Panc1 (cell line): ENCODE measurements at regions not wholly inside any gene's neighbourhood (a gene's known extent, or its start where the extent isn't known, plus 50 kb on each side); places are given as distances from the start of the nearest gene placed in this dataset.

Source experiments
- ATAC-seq: fragments of 200-7000 bp; cut with Tn5 transposase; 2 replicates; pipeline ENCODE4 v1.9.1; 2020; ENCODE audit warnings: mild to moderate bottlenecking, moderate library complexity
- BruUV-seq: library from RNA; stranded (reverse); fragments of 400-500 nt; replicated peaks from 2 replicates; lab custom pipeline; 2021; lab: Mats Ljungman, UMichigan
- CTCF ChIA-PET: fragments of 300-600 bp; sonication (Branson Sonifier 250); formaldehyde crosslinking; loops from one replicate; lab custom pipeline; 2022; ENCODE audit warnings: antibody characterized with exemption; lab: Charles Lee
- POLR2A ChIA-PET: fragments of 300-600 bp; sonication (Branson Sonifier 250); formaldehyde crosslinking; loops from one replicate; lab custom pipeline; 2022; ENCODE audit warnings: antibody characterized with exemption; lab: Charles Lee
- DNase-seq: peaks from one replicate; pipeline ENCODE4 v3.0.0-alpha.2; 2010; ENCODE audit warnings: low read depth, low spot score
- H3K27ac ChIP-seq: 2 replicates; pipeline ENCODE4 v1.5.1; 2011; ENCODE audit warnings: mild to moderate bottlenecking, low read length, inconsistent platforms
- H3K27me3 ChIP-seq: fragments of 200-500 bp; sonication (Bioruptor generic); 2 replicates; pipeline ENCODE4 v1.6.0; 2014; ENCODE audit warnings: low read length, inconsistent platforms; ENCODE audit not compliant: control insufficient read depth, insufficient read depth
- H3K36me3 ChIP-seq: fragments of 200-500 bp; sonication (Bioruptor generic); 2 replicates; pipeline ENCODE4 v1.5.1; 2014; ENCODE audit warnings: inconsistent platforms, mild to moderate bottlenecking, low read length, moderate library complexity; ENCODE audit not compliant: control insufficient read depth, insufficient read depth
- H3K4me1 ChIP-seq: 2 replicates; pipeline ENCODE4 v1.5.1; 2011; ENCODE audit warnings: inconsistent platforms, mild to moderate bottlenecking, low read length, moderate library complexity; ENCODE audit not compliant: control insufficient read depth, insufficient read depth
- H3K4me3 ChIP-seq, 2 experiments: 2 replicates each; pipeline ENCODE4 v1.5.1; 2011 to 2012; ENCODE audit warnings: low read depth in 2 of 2, low read length in 2 of 2, mild to moderate bottlenecking in 2 of 2, inconsistent platforms in 1 of 2, moderate library complexity in 1 of 2
- H3K9me3 ChIP-seq: fragments of 200-500 bp; sonication (Bioruptor generic); 2 replicates; pipeline ENCODE4 v1.5.1; 2014; ENCODE audit warnings: low read depth, mild to moderate bottlenecking, inconsistent platforms, low read length, moderate library complexity; ENCODE audit not compliant: control insufficient read depth, insufficient read depth
- POLR2AphosphoS5 ChIP-seq: IDR thresholded peaks from 2 replicates; pipeline ENCODE4 v1.6.1; 2012; ENCODE audit warnings: mild to moderate bottlenecking, low read depth, low read length, moderate library complexity
- REST ChIP-seq, 2 experiments: IDR thresholded peaks; 2 replicates each; pipeline ENCODE4 v1.6.1; 2011 to 2012; ENCODE audit warnings: low read depth in 2 of 2, control low read depth in 1 of 2, low read length in 1 of 2, mild to moderate bottlenecking in 1 of 2, moderate library complexity in 1 of 2; ENCODE audit not compliant: insufficient read depth in 1 of 2
- SIN3A ChIP-seq: IDR thresholded peaks from 2 replicates; pipeline ENCODE4 v1.6.1; 2012; ENCODE audit warnings: low read depth, mild to moderate bottlenecking, low read length, moderate library complexity, borderline replicate concordance; ENCODE audit not compliant: insufficient read depth
- TCF7L2 ChIP-seq: IDR thresholded peaks from 2 replicates; pipeline ENCODE4 v1.6.1; 2011; ENCODE audit warnings: mild to moderate bottlenecking, low read depth, low read length, inconsistent platforms
- in situ Hi-C: cut with HindIII; loops from 2 replicates; pipeline ENCODE4 v1.10.0; 2016; ENCODE audit warnings: low sequenced_read_pairs, low pct_unique_long_range_greater_than_20kb
- intact Hi-C: fragments of 100-400 bp; cut with micrococcal nuclease; formaldehyde crosslinking; loops from one replicate; pipeline ENCODE4 v1.10.0; 2022; ENCODE audit not compliant: unreplicated experiment
- TF ChIP-seq, protein P1 (sequence below): fragments of 450-650 bp; IDR thresholded peaks from 2 replicates; pipeline ENCODE4 v1.5.1; 2017; ENCODE audit warnings: mild to moderate bottlenecking

DNA sequence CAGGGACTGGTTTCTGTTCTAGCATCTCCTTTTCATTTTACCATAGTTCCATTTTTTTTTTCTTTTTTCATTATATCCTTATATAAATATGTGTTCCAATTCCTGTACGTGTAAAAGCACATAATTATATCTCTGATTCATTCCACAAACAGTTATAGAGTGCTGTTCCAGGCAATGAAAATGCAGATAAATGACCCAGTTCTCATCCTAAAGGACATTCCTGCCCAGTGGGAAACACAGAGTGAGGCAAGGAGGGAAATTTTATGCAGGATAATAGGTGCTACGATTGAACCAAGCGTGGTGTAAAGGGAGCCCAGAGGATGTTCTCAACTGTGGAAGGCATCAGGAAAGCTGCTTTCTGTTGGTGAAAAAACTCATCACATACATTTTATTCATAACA, 408.1 kb downstream of the GATA3 start:
- Histone ChIP-seq H3K36me3 (no peaks in the 10 kb centered on the region), H3K9me3 (no peaks in the 10 kb centered on the region), H3K4me1 (no peaks in the 10 kb centered on the region), H3K4me3 (no peak overlapping the region), H3K27ac (no peak overlapping the region), H3K27me3 (no peaks in the 10 kb centered on the region)
- in situ Hi-C loops (no loop called here), intact Hi-C loops (no loop called here)
- TF ChIP-seq SIN3A (no peak), REST (IDR thresholded peaks at IDR 0.05; ENCODE audit: insufficient read depth in 1 of 2, low read depth in 2 of 2, low read length in 1 of 2) (no peak), TCF7L2 (no peak), POLR2AphosphoS5 (no peak)
- TF ChIP-seq, protein P1, sequence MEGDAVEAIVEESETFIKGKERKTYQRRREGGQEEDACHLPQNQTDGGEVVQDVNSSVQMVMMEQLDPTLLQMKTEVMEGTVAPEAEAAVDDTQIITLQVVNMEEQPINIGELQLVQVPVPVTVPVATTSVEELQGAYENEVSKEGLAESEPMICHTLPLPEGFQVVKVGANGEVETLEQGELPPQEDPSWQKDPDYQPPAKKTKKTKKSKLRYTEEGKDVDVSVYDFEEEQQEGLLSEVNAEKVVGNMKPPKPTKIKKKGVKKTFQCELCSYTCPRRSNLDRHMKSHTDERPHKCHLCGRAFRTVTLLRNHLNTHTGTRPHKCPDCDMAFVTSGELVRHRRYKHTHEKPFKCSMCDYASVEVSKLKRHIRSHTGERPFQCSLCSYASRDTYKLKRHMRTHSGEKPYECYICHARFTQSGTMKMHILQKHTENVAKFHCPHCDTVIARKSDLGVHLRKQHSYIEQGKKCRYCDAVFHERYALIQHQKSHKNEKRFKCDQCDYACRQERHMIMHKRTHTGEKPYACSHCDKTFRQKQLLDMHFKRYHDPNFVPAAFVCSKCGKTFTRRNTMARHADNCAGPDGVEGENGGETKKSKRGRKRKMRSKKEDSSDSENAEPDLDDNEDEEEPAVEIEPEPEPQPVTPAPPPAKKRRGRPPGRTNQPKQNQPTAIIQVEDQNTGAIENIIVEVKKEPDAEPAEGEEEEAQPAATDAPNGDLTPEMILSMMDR = no peak
- CTCF ChIA-PET = no interaction called here
- no TSS peak for BruUV-seq
- DNase-seq = no peak
- POLR2A ChIA-PET = no interaction called here
- no peak for ATAC-seq

DNA sequence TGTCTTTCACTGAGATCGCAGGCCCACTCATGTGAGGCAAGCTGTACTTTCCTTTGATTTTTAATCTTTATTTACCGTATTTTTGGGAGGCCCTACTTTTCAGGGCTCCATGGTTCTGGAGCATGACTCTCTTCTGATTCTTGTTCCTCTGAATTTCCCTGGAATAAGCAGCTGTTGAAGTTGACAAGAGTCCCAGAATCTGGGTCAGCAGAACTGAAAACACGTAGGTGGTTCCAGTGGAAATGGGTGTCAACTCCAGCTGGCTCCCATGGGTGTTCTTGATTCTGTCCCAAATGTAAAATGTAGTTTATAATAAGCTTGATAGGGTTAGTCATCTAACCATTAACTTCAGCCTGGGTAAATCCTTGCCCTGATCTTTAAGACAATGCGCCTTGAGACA, 409.4 kb downstream of the GATA3 start:
- ChIA-PET CTCF (no interaction called here), POLR2A (no interaction called here)
- in situ Hi-C loops (no loop called here), intact Hi-C loops (no loop called here)
- H3K4me1 ChIP-seq = no peaks in the 10 kb centered on the region
- ATAC-seq (no peak), DNase-seq (no peak)
- no peak for TF ChIP-seq POLR2AphosphoS5
- TF ChIP-seq TCF7L2 = no peak
- no peak for TF ChIP-seq REST (IDR thresholded peaks at IDR 0.05; ENCODE audit: insufficient read depth in 1 of 2, low read depth in 2 of 2, low read length in 1 of 2)
- TF ChIP-seq, protein P1 = no peak
- TF ChIP-seq SIN3A = no peak
- no peak overlapping the region for H3K4me3 ChIP-seq
- no peaks in the 10 kb centered on the region for H3K36me3 ChIP-seq
- no peaks in the 10 kb centered on the region for H3K9me3 ChIP-seq
- no peaks in the 10 kb centered on the region for H3K27me3 ChIP-seq
- BruUV-seq = no TSS peak
- H3K27ac ChIP-seq = no peak overlapping the region
